ENCODE measurements at regions not wholly inside any gene's neighbourhood (a gene's known extent, or its start where the extent isn't known, plus 50 kb on each side); places are given as distances from the start of the nearest gene placed in this dataset.

DNA sequence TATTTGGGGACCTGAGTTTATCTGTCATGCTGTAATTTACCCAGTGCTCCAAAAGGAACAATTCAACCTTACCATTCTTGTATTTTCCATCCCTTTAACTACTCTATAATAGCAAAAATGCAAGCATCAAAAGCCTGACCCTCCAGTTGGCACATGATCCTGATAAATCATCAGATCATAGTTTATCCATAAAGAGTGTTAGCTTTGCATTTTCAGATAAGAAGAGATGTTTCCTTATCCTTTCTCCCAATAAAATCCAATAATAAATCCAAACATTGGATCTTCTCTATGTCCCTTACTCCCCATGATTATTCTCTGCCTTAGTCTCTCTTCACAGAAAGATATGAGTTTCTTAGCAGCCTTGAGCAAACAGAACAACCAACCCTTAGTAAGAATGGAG lies 134.9 kb downstream of the FSCB start:
- H2BK120ac ChIP-seq (ENCODE audit: low read depth, low read length), result no peak overlapping the region
- no peak overlapping the region for H3K23ac ChIP-seq (ENCODE audit: low read depth, low read length)
- H3K9me1 ChIP-seq (ENCODE audit: insufficient read depth, low read length), result no peaks in the 10 kb centered on the region
- H2BK5ac ChIP-seq (ENCODE audit: low read depth, low read length, poor library complexity, severe bottlenecking), result no peak overlapping the region
- H2AFZ ChIP-seq (replicated peaks; ENCODE audit: low read length, poor library complexity), result no peak overlapping the region
- no peak overlapping the region for H4K8ac ChIP-seq (ENCODE audit: low read depth in 2 of 2, low read length in 2 of 2)
- in situ Hi-C loops (cut with MboI; ENCODE audit: low sequenced_read_pairs) (no loop called here), dilution Hi-C loops (cut with HindIII; ENCODE audit: low sequenced_read_pairs, unreplicated experiment) (no loop called here), intact Hi-C loops (cut with micrococcal nuclease) (no loop called here)
- TF ChIP-seq SMC3 (IDR thresholded peaks at IDR 0.05; ENCODE audit: low read depth, low read length), result no peak
- TF ChIP-seq RCOR1 (IDR thresholded peaks at IDR 0.05; ENCODE audit: insufficient replicate concordance, low read length), result no peak
- TF ChIP-seq RAD21 (IDR thresholded peaks at IDR 0.05; ENCODE audit: low read length), result no peak
- no peak for TF ChIP-seq USF2 (IDR thresholded peaks at IDR 0.05; ENCODE audit: low read depth, low read length)
- no peak for TF ChIP-seq NFE2L2 (IDR thresholded peaks at IDR 0.05; ENCODE audit: low read depth, low read length)
- TF ChIP-seq RFX5 (IDR thresholded peaks at IDR 0.05; ENCODE audit: low read depth, low read length), result no peak
- no peak for TF ChIP-seq MAZ (IDR thresholded peaks at IDR 0.05; ENCODE audit: borderline replicate concordance, low read depth, low read length)
- TF ChIP-seq, protein P1, sequence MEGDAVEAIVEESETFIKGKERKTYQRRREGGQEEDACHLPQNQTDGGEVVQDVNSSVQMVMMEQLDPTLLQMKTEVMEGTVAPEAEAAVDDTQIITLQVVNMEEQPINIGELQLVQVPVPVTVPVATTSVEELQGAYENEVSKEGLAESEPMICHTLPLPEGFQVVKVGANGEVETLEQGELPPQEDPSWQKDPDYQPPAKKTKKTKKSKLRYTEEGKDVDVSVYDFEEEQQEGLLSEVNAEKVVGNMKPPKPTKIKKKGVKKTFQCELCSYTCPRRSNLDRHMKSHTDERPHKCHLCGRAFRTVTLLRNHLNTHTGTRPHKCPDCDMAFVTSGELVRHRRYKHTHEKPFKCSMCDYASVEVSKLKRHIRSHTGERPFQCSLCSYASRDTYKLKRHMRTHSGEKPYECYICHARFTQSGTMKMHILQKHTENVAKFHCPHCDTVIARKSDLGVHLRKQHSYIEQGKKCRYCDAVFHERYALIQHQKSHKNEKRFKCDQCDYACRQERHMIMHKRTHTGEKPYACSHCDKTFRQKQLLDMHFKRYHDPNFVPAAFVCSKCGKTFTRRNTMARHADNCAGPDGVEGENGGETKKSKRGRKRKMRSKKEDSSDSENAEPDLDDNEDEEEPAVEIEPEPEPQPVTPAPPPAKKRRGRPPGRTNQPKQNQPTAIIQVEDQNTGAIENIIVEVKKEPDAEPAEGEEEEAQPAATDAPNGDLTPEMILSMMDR (conservative IDR thresholded peaks at IDR 0.05; ENCODE audit: low read depth, low read length), result no peak
- TF ChIP-seq, protein P2, sequence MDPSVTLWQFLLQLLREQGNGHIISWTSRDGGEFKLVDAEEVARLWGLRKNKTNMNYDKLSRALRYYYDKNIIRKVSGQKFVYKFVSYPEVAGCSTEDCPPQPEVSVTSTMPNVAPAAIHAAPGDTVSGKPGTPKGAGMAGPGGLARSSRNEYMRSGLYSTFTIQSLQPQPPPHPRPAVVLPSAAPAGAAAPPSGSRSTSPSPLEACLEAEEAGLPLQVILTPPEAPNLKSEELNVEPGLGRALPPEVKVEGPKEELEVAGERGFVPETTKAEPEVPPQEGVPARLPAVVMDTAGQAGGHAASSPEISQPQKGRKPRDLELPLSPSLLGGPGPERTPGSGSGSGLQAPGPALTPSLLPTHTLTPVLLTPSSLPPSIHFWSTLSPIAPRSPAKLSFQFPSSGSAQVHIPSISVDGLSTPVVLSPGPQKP (IDR thresholded peaks at IDR 0.05; ENCODE audit: borderline replicate concordance, low read depth, low read length), result no peak
- TF ChIP-seq FOS (IDR thresholded peaks at IDR 0.05; ENCODE audit: low read depth, low read length), result no peak
- H2AK9ac ChIP-seq (replicated peaks; ENCODE audit: low read depth, low read length, poor library complexity), result no peak overlapping the region
- POLR2A ChIA-PET (ENCODE audit: unreplicated experiment), result no interaction called here
- H3K79me1 ChIP-seq (ENCODE audit: low read depth in 1 of 2, low read length in 2 of 2), result no peaks in the 10 kb centered on the region
- H2BK20ac ChIP-seq (ENCODE audit: low read depth, low read length), result no peak overlapping the region
- no peak overlapping the region for H2AK5ac ChIP-seq (ENCODE audit: low read depth, low read length)
- peaks cover 5% of the 10 kb centered on the region for H3K9me3 ChIP-seq (ENCODE audit: control insufficient read depth, insufficient read depth, low read length)
- no peak overlapping the region for H3K56ac ChIP-seq (ENCODE audit: extremely low read depth, insufficient read depth, low read length)
- no peak overlapping the region for H3K14ac ChIP-seq (replicated peaks; ENCODE audit: low read depth, low read length)
- no peaks in the 10 kb centered on the region for H4K20me1 ChIP-seq (ENCODE audit: insufficient read depth, low read length)
- H3K4me2 ChIP-seq (ENCODE audit: low read depth, low read length), result no peak overlapping the region
- no peaks in the 10 kb centered on the region for H3K4me1 ChIP-seq (ENCODE audit: control insufficient read depth, insufficient read depth, low read length)
- H2BK15ac ChIP-seq (ENCODE audit: low read depth, low read length), result no peak overlapping the region
- ATAC-seq (ENCODE audit: low read depth) (no peak), DNase-seq (no peak)
- H4K5ac ChIP-seq (ENCODE audit: low read depth, low read length), result no peak overlapping the region
- no TSS peak for BruUV-seq (replicated peaks)
- no peak overlapping the region for H3K18ac ChIP-seq (ENCODE audit: low read depth, low read length)
- no peak overlapping the region for H4K91ac ChIP-seq (ENCODE audit: insufficient read depth, low read depth, low read length)
- no peak overlapping the region for H3K4ac ChIP-seq (ENCODE audit: low read depth, low read length)
- H3K27me3 ChIP-seq (ENCODE audit: control insufficient read depth, insufficient read depth, low read length), result no peaks in the 10 kb centered on the region
- no peak overlapping the region for H3K27ac ChIP-seq (ENCODE audit: insufficient read depth, low read length)
- no peak overlapping the region for H3K9ac ChIP-seq (ENCODE audit: low read depth, low read length)
- CTCF ChIA-PET, result no interaction called here
- no peaks in the 10 kb centered on the region for H3K36me3 ChIP-seq (ENCODE audit: control insufficient read depth, insufficient read depth, low read length)
- no peak overlapping the region for H3K4me3 ChIP-seq (ENCODE audit: insufficient read depth, low read depth, low read length)
